Suprapubic skin (tissue), 4 donors: ENCODE measurements at regions not wholly inside any gene's neighbourhood (a gene's known extent, or its start where the extent isn't known, plus 50 kb on each side); places are given as distances from the start of the nearest gene placed in this dataset.

Experiments used
- DNase-seq, 2 donors: peaks; one replicate each; pipeline ENCODE4 v3.0.0-alpha.2; 2019; ENCODE audit warnings: low spot score in 2 of 2
- H3K27ac ChIP-seq: fragments of 200-600 bp; sonication (generic); one replicate; pipeline ENCODE4 v1.5.1; 2019
- H3K27me3 ChIP-seq: fragments of 200-600 bp; sonication (generic); one replicate; pipeline ENCODE4 v1.5.1; 2019
- H3K36me3 ChIP-seq: fragments of 200-600 bp; sonication (generic); one replicate; pipeline ENCODE4 v1.5.1; 2019
- H3K4me1 ChIP-seq: fragments of 200-600 bp; sonication (generic); one replicate; pipeline ENCODE4 v1.5.1; 2019
- H3K4me3 ChIP-seq: fragments of 200-600 bp; sonication (generic); one replicate; pipeline ENCODE4 v1.5.1; 2019; ENCODE audit warnings: mild to moderate bottlenecking
- H3K9me3 ChIP-seq: fragments of 200-600 bp; sonication (generic); one replicate; pipeline ENCODE4 v1.5.1; 2019
- CTCF ChIP-seq, 2 donors: fragments of 200-600 bp in 1 of 2; fragments of 450-650 bp in 1 of 2; sonication (generic) in 1 of 2; IDR thresholded peaks; one replicate each; pipeline ENCODE4 v1.5.1; 2016 to 2019; ENCODE audit warnings: antibody characterized with exemption in 2 of 2, mild to moderate bottlenecking in 1 of 2, moderate library complexity in 1 of 2
- EP300 ChIP-seq: sonication (generic); formaldehyde crosslinking; IDR thresholded peaks from one replicate; pipeline ENCODE4 v1.6.1; 2017; ENCODE audit warnings: antibody characterized with exemption
- POLR2A ChIP-seq, 2 donors: fragments of 450-650 bp; IDR thresholded peaks; one replicate each; pipeline ENCODE4 v1.6.1; 2017; ENCODE audit warnings: antibody characterized with exemption in 2 of 2, mild to moderate bottlenecking in 2 of 2, moderate library complexity in 2 of 2
- POLR2AphosphoS5 ChIP-seq, 3 donors: sonication (generic); formaldehyde crosslinking; IDR thresholded peaks; one replicate each; pipeline ENCODE4 v1.6.1; 2017; ENCODE audit warnings: antibody characterized with exemption in 3 of 3
- whole genome bisulfite sequencing: methylation state at CpG from one replicate; pipeline ENCODE4 v1.1.5; 2018; 5-methylcytosine and 5-hydroxymethylcytosine counted together

- Histone ChIP-seq H3K27me3 (no peaks in the 10 kb centered on the region), H3K27ac (no peak overlapping the region), H3K36me3 (no peaks in the 10 kb centered on the region), H3K4me3 (no peak overlapping the region), H3K4me1 (no peaks in the 10 kb centered on the region), H3K9me3 (no peaks in the 10 kb centered on the region)
- 45% methylated on average over 2 of the region's 2 CpGs for WGBS
- TF ChIP-seq CTCF (IDR thresholded peaks at IDR 0.05) (no peak), POLR2AphosphoS5 (IDR thresholded peaks at IDR 0.05) (no peak), POLR2A (IDR thresholded peaks at IDR 0.05) (no peak), EP300 (no peak)
- DNase-seq, result no peak
These were observed 69.4 kb upstream of the NFIB start for GRCh38 chr9:14383294-14383693.

GRCh38 chr9:14380061-14380836 lies 66.3 kb upstream of the NFIB start:
- Histone ChIP-seq H3K4me3 (no peak overlapping the region), H3K4me1 (no peaks in the 10 kb centered on the region), H3K36me3 (no peaks in the 10 kb centered on the region), H3K27me3 (no peaks in the 10 kb centered on the region), H3K9me3 (no peaks in the 10 kb centered on the region), H3K27ac (no peak overlapping the region)
- WGBS, result 79% methylated on average over 3 of the region's 3 CpGs
- TF ChIP-seq POLR2A (IDR thresholded peaks at IDR 0.05) (no peak), EP300 (no peak), CTCF (IDR thresholded peaks at IDR 0.05) (no peak), POLR2AphosphoS5 (IDR thresholded peaks at IDR 0.05) (no peak)
- DNase-seq, result no peak

- TF ChIP-seq POLR2A (IDR thresholded peaks at IDR 0.05), result no peak
- no peak for TF ChIP-seq EP300
- TF ChIP-seq POLR2AphosphoS5 (IDR thresholded peaks at IDR 0.05), result no peak
- no peak for TF ChIP-seq CTCF (IDR thresholded peaks at IDR 0.05)
- H3K4me3 ChIP-seq, result no peak overlapping the region
- WGBS, result 91% methylated on average over 4 of the region's 4 CpGs
These were observed 65.3 kb upstream of the NFIB start for GRCh38 chr9:14379280-14379679.

GRCh38 chr9:14373706-14374105 lies 59.8 kb upstream of the NFIB start:
- Histone ChIP-seq H3K27ac (peak overlapping the region; percentile 44), H3K4me1 (peaks cover 17% of the 10 kb centered on the region), H3K27me3 (no peaks in the 10 kb centered on the region), H3K9me3 (no peaks in the 10 kb centered on the region), H3K4me3 (no peak overlapping the region), H3K36me3 (no peaks in the 10 kb centered on the region)
- TF ChIP-seq POLR2A (IDR thresholded peaks at IDR 0.05) (no peak), CTCF (IDR thresholded peaks at IDR 0.05) (no peak), EP300 (no peak), POLR2AphosphoS5 (IDR thresholded peaks at IDR 0.05) (no peak)
- WGBS, result 48% methylated on average over 4 of the region's 4 CpGs
- DNase-seq, result no peak

More at GRCh38 chr9:14379280-14379679, 65.3 kb upstream of the NFIB start:
- Histone ChIP-seq H3K27ac (no peak overlapping the region), H3K36me3 (no peaks in the 10 kb centered on the region), H3K4me1 (no peaks in the 10 kb centered on the region), H3K27me3 (no peaks in the 10 kb centered on the region), H3K9me3 (no peaks in the 10 kb centered on the region)
- DNase-seq, result no peak

- no peaks in the 10 kb centered on the region for H3K9me3 ChIP-seq
- no peak for TF ChIP-seq POLR2A (IDR thresholded peaks at IDR 0.05)
- no peak for TF ChIP-seq EP300
- TF ChIP-seq POLR2AphosphoS5 (IDR thresholded peaks at IDR 0.05), result no peak
- no peak for TF ChIP-seq CTCF (IDR thresholded peaks at IDR 0.05)
- H3K27me3 ChIP-seq, result no peaks in the 10 kb centered on the region
- H3K4me3 ChIP-seq, result no peak overlapping the region
- no peaks in the 10 kb centered on the region for H3K36me3 ChIP-seq
- H3K4me1 ChIP-seq, result peaks cover 17% of the 10 kb centered on the region
- DNase-seq, result no peak
- H3K27ac ChIP-seq, result peak overlapping the region; percentile 44
These were observed 59.4 kb upstream of the NFIB start for GRCh38 chr9:14373336-14373666.
